PC-3 (cell line): ENCODE measurements at regions not wholly inside any gene's neighbourhood (a gene's known extent, or its start where the extent isn't known, plus 50 kb on each side); places are given as distances from the start of the nearest gene placed in this dataset.

Experiments
- ATAC-seq: fragments of 200-7000 bp; cut with Tn5 transposase; 2 replicates; pipeline ENCODE4 v1.9.1; 2020; ENCODE audit warnings: mild to moderate bottlenecking, moderate library complexity
- BruUV-seq: library from RNA; stranded (reverse); fragments of 400-500 nt; replicated peaks from 2 replicates; lab custom pipeline; 2021; lab: Mats Ljungman, UMichigan
- CTCF ChIA-PET: fragments of 300-600 bp; sonication (Branson Sonifier 250); formaldehyde crosslinking; loops from one replicate; lab custom pipeline; 2022; ENCODE audit warnings: antibody characterized with exemption; lab: Charles Lee
- POLR2A ChIA-PET: fragments of 300-600 bp; sonication (Branson Sonifier 250); formaldehyde crosslinking; loops from one replicate; lab custom pipeline; 2022; ENCODE audit warnings: antibody characterized with exemption; ENCODE audit not compliant: unreplicated experiment; lab: Charles Lee
- DNase-seq: peaks from one replicate; pipeline ENCODE4 v3.0.0-alpha.2; 2015
- H2AFZ ChIP-seq: fragments of 300-600 bp; sonication (generic); 2 replicates; pipeline ENCODE4 v1.6.0; 2016; ENCODE audit warnings: antibody characterized with exemption, low read length
- H3F3A ChIP-seq: fragments of 300-600 bp; sonication (generic); one replicate; pipeline ENCODE4 v1.6.0; 2017; ENCODE audit warnings: antibody characterized with exemption, low read length, control low read depth, mild to moderate bottlenecking; ENCODE audit not compliant: unreplicated experiment
- H3K27ac ChIP-seq: fragments of 300-600 bp; sonication (generic); 2 replicates; pipeline ENCODE4 v1.5.1; 2016; ENCODE audit warnings: mild to moderate bottlenecking, low read length
- H3K27me3 ChIP-seq: fragments of 300-600 bp; sonication (generic); 2 replicates; pipeline ENCODE4 v1.6.1; 2016; ENCODE audit warnings: low read length, mixed read lengths
- H3K36me3 ChIP-seq: fragments of 300-600 bp; sonication (generic); 2 replicates; pipeline ENCODE4 v1.6.1; 2016; ENCODE audit warnings: low read depth, mixed run types, low read length, mixed read lengths
- H3K4me1 ChIP-seq: fragments of 300-600 bp; sonication (generic); 2 replicates; pipeline ENCODE4 v1.5.1; 2016; ENCODE audit warnings: low read length; ENCODE audit not compliant: insufficient read depth
- H3K4me2 ChIP-seq: fragments of 300-600 bp; sonication (generic); 2 replicates; pipeline ENCODE4 v1.6.0; 2016; ENCODE audit warnings: low read length
- H3K4me3 ChIP-seq: fragments of 300-600 bp; sonication (generic); 2 replicates; pipeline ENCODE4 v1.5.1; 2016; ENCODE audit warnings: mild to moderate bottlenecking, low read length, mixed read lengths
- H3K79me2 ChIP-seq: fragments of 300-600 bp; sonication (generic); 2 replicates; pipeline ENCODE4 v1.6.1; 2017; ENCODE audit warnings: low read length, mixed read lengths
- H3K9ac ChIP-seq: fragments of 300-600 bp; sonication (generic); 2 replicates; pipeline ENCODE4 v1.6.0; 2016; ENCODE audit warnings: mild to moderate bottlenecking, low read length
- H3K9me2 ChIP-seq: fragments of 300-600 bp; sonication (generic); replicated peaks from 2 replicates; pipeline ENCODE4 v1.6.1; 2016; ENCODE audit warnings: mixed run types, low read length, mixed read lengths
- H3K9me3 ChIP-seq: fragments of 300-600 bp; sonication (generic); 2 replicates; pipeline ENCODE4 v1.6.1; 2016; ENCODE audit warnings: low read length, mixed read lengths
- H4K20me1 ChIP-seq: fragments of 300-600 bp; sonication (generic); 2 replicates; pipeline ENCODE4 v1.6.1; 2016; ENCODE audit warnings: low read length, mixed read lengths
- EZH2 ChIP-seq: fragments of 300-600 bp; sonication (generic); IDR thresholded peaks from one replicate; pipeline ENCODE4 v1.6.1; 2017; ENCODE audit warnings: antibody characterized with exemption, mild to moderate bottlenecking, low read length; ENCODE audit not compliant: unreplicated experiment
- EZH2phosphoT487 ChIP-seq: fragments of 300-600 bp; sonication (generic); IDR thresholded peaks from 2 replicates; pipeline ENCODE4 v1.6.1; 2018; ENCODE audit warnings: mild to moderate bottlenecking, antibody characterized with exemption, low read length, borderline replicate concordance
- intact Hi-C: fragments of 100-400 bp; cut with micrococcal nuclease; formaldehyde crosslinking; loops from 2 replicates; pipeline ENCODE4 v1.9.0; 2023
- TF ChIP-seq, protein P1 (sequence below): fragments of 300-600 bp; sonication (generic); conservative IDR thresholded peaks from 2 replicates; pipeline ENCODE4 v1.5.1; 2017; ENCODE audit warnings: antibody characterized with exemption, low read depth, mild to moderate bottlenecking, low read length

DNA sequence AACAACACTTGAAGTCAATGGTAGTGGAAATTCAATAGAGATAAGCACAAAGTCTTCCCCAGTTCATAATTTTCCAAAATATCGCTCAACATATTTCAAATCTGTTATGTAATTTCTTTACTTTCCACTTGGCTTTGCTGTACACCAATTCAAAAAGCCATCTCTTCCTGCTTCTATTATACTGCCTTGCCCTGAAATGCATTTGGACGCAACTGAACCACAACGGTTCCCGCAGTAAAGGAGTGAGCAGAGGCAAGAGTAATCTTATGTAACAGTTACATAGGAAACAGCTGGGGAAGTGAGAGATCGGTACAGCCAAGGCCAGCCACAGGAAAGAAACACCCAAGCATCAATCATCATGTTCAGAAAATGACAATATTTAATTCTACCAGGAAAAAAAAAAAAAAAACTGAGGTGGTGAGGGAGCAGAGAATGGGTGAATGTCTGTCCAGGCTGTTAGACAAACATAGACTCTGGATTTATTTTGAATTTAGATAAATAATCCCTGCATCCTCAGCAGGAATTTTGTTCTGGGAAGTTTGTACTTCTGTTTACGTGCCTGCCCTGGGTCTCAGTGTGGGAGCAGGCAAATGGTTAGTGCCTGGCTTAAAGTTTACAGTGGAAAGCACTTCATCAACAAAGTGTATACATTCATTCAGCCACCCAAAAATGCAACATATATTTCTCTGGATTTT is 392.2 kb downstream of the ETS1 start:
- no peaks in the 10 kb centered on the region for H4K20me1 ChIP-seq
- no peaks in the 10 kb centered on the region for H3K79me2 ChIP-seq
- no peaks in the 10 kb centered on the region for H3K4me1 ChIP-seq
- H3K9me2 ChIP-seq: no peaks in the 10 kb centered on the region
- no peaks in the 10 kb centered on the region for H3K36me3 ChIP-seq
- no peak overlapping the region for H3K27ac ChIP-seq
- H3K9ac ChIP-seq: no peak overlapping the region
- H3K9me3 ChIP-seq: no peaks in the 10 kb centered on the region
- no TSS peak for BruUV-seq
- TF ChIP-seq EZH2phosphoT487: no peak
- TF ChIP-seq EZH2: no peak
- TF ChIP-seq, protein P1, sequence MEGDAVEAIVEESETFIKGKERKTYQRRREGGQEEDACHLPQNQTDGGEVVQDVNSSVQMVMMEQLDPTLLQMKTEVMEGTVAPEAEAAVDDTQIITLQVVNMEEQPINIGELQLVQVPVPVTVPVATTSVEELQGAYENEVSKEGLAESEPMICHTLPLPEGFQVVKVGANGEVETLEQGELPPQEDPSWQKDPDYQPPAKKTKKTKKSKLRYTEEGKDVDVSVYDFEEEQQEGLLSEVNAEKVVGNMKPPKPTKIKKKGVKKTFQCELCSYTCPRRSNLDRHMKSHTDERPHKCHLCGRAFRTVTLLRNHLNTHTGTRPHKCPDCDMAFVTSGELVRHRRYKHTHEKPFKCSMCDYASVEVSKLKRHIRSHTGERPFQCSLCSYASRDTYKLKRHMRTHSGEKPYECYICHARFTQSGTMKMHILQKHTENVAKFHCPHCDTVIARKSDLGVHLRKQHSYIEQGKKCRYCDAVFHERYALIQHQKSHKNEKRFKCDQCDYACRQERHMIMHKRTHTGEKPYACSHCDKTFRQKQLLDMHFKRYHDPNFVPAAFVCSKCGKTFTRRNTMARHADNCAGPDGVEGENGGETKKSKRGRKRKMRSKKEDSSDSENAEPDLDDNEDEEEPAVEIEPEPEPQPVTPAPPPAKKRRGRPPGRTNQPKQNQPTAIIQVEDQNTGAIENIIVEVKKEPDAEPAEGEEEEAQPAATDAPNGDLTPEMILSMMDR: no peak
- CTCF ChIA-PET: no interaction called here
- ATAC-seq (no peak), DNase-seq (no peak)
- intact Hi-C loops: no loop called here
- no peak overlapping the region for H3K4me3 ChIP-seq
- no peak overlapping the region for H3K4me2 ChIP-seq
- POLR2A ChIA-PET: interaction anchor here (0.6 kb wide), 1 partner anchor 430 kb away, joined by 3 read pairs; no protein-coding TSS in a partner anchor
- H3K27me3 ChIP-seq: no peaks in the 10 kb centered on the region
- H2AFZ ChIP-seq: no peak overlapping the region
- no peaks in the 10 kb centered on the region for H3F3A ChIP-seq

DNA sequence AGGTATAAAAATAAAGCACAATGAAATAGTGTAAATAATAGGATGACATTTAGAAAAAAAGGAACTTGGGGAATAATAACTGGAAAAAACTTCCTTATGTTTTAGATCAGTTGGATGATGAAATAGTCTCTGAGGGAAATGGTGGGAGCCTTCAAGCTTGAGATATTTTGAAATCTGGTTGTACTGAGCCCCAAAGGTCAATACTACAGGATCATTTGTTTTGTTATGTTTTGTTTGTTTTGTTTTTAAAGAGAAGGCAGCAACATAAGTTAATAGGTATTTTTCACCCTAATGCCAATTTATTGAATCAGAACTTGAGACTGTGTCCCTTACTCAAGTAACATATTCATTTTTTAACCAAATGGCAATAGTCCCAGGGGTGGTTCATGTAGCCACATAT is 393.1 kb downstream of the ETS1 start:
- H3K4me3 ChIP-seq: no peak overlapping the region
- CTCF ChIA-PET: no interaction called here
- TF ChIP-seq EZH2: no peak
- TF ChIP-seq, protein P1: no peak
- TF ChIP-seq EZH2phosphoT487: no peak
- H3K27ac ChIP-seq: no peak overlapping the region
- no peak overlapping the region for H2AFZ ChIP-seq
- no peaks in the 10 kb centered on the region for H4K20me1 ChIP-seq
- no peaks in the 10 kb centered on the region for H3K9me2 ChIP-seq
- H3F3A ChIP-seq: no peaks in the 10 kb centered on the region
- no peak for DNase-seq
- no peak overlapping the region for H3K4me2 ChIP-seq
- intact Hi-C loops: no loop called here
- H3K79me2 ChIP-seq: no peaks in the 10 kb centered on the region
- H3K9me3 ChIP-seq: no peaks in the 10 kb centered on the region
- no peaks in the 10 kb centered on the region for H3K36me3 ChIP-seq
- no peaks in the 10 kb centered on the region for H3K27me3 ChIP-seq
- POLR2A ChIA-PET: no interaction called here
- no peak overlapping the region for H3K9ac ChIP-seq
- BruUV-seq: no TSS peak
- no peaks in the 10 kb centered on the region for H3K4me1 ChIP-seq
- no peak for ATAC-seq

DNA sequence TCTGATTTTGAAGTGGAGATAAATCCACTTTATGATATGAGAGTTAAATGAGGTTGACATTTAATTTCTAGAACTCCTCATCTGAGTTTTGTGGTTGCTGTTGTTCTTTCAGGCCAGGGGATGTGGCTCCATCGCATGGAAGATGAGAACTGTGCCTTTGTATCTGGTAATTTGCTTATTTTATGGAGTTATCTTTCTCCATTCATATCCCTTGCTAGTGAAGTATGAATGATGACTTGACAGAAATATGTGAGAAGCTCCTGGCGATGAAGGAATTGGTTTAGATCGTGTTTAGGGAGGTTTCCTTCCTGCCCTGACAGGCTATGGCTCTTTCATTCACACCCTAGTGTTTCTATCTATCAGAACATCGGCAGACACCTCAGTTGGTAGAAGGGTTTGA is 393.7 kb downstream of the ETS1 start:
- Histone ChIP-seq H2AFZ (no peak overlapping the region), H3K9me3 (no peaks in the 10 kb centered on the region), H3F3A (no peaks in the 10 kb centered on the region), H3K79me2 (no peaks in the 10 kb centered on the region), H3K4me2 (no peak overlapping the region), H4K20me1 (no peaks in the 10 kb centered on the region), H3K9ac (no peak overlapping the region), H3K27me3 (no peaks in the 10 kb centered on the region), H3K4me1 (no peaks in the 10 kb centered on the region), H3K36me3 (no peaks in the 10 kb centered on the region), H3K27ac (no peak overlapping the region), H3K9me2 (no peaks in the 10 kb centered on the region), H3K4me3 (no peak overlapping the region)
- CTCF ChIA-PET: no interaction called here
- no peak for ATAC-seq
- TF ChIP-seq EZH2phosphoT487 (no peak), EZH2 (no peak)
- TF ChIP-seq, protein P1: no peak
- POLR2A ChIA-PET: no interaction called here
- BruUV-seq: no TSS peak
- no peak for DNase-seq
- intact Hi-C loops: no loop called here
